ENCODE measurements at regions not wholly inside any gene's neighbourhood (a gene's known extent, or its start where the extent isn't known, plus 50 kb on each side); places are given as distances from the start of the nearest gene placed in this dataset.

DNA sequence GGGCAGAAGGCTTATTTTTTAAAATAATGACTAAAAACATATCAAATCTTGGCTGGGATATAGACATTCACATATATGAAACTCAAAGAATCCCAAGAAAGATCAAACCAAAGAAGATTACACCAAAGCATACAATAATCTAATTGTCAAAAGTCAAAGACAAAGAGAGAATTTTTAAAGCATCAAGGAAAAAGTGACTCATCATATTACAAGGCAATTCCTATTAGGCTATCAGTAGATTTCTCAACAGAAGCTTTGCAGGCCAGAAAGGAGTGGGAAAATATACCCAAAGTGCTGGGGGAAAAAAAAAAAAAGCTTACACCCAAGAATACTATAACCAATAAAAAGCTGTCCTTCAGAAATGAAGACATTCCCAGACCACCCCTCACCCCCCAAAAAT lies 375.6 kb downstream of the BRINP2 start:
- TF ChIP-seq, protein P1, sequence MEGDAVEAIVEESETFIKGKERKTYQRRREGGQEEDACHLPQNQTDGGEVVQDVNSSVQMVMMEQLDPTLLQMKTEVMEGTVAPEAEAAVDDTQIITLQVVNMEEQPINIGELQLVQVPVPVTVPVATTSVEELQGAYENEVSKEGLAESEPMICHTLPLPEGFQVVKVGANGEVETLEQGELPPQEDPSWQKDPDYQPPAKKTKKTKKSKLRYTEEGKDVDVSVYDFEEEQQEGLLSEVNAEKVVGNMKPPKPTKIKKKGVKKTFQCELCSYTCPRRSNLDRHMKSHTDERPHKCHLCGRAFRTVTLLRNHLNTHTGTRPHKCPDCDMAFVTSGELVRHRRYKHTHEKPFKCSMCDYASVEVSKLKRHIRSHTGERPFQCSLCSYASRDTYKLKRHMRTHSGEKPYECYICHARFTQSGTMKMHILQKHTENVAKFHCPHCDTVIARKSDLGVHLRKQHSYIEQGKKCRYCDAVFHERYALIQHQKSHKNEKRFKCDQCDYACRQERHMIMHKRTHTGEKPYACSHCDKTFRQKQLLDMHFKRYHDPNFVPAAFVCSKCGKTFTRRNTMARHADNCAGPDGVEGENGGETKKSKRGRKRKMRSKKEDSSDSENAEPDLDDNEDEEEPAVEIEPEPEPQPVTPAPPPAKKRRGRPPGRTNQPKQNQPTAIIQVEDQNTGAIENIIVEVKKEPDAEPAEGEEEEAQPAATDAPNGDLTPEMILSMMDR (IDR thresholded peaks at IDR 0.05): no peak
- no peak for TF ChIP-seq POLR2A (IDR thresholded peaks at IDR 0.05)
